Fibroblast of skin of left quadriceps (primary cell): ENCODE measurements at regions not wholly inside any gene's neighbourhood (a gene's known extent, or its start where the extent isn't known, plus 50 kb on each side); places are given as distances from the start of the nearest gene placed in this dataset.

Source experiments
- DNase-seq, 2 experiments: peaks; one replicate each; pipeline ENCODE4 v3.0.0-alpha.2; 2013; ENCODE audit warnings: low read depth in 2 of 2

DNA sequence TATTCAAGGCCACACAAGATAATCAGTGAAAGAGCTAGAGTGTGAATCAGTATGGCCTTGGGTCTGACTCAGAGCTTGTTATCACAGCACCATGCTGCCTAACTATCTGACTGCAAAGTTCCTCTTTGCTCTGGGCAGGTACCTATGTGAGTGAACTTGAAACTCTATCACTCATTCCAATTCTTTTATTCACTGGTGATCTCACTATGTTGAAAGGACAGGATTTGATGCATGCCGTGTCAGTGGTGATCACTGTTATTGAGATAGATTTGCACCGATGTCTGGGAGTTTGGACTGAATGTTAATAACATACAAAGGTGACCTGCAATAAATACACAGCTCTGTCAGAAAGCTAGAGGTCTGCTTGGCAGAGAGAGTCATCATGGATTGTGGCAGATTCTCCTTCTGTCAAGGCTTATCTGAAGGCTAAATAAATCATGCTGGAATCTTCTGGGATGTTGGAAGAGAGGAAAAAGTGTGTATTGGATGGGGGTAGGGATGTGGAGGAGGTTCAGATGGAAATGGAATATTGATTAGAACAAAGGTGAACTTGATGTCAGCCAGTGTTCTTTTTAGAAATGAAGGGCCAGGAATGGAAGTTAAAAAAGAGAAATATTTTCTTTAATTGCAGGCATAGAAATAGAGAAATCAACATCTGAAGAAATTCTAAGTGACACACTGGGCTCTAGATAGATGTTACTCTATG lies 91.8 kb upstream of the TNC start:
- no peak for DNase-seq

DNA sequence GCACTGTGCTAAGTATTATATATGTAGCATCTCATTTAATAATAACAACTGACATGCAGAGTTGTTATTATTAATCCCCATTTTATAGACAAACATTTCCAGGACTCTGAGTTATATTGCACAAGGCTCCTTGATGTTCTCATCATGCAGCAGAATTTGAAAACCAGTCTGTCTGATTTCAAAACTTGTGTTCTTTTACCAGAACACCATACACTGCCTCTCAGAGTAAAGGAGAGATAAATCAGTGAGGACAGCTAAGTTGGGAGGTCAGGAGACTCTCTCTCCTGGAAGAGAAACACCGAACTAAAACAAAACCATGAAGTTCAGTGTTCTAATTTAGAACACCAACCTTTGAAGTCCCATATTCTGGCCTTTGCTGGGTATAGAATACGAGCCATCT lies 92.7 kb upstream of the TNC start:
- DNase-seq, result no peak

- DNase-seq, result peak; percentile 82
Measured at GRCh38 chr9:115211413-115212124, 93.6 kb upstream of the TNC start.

DNA sequence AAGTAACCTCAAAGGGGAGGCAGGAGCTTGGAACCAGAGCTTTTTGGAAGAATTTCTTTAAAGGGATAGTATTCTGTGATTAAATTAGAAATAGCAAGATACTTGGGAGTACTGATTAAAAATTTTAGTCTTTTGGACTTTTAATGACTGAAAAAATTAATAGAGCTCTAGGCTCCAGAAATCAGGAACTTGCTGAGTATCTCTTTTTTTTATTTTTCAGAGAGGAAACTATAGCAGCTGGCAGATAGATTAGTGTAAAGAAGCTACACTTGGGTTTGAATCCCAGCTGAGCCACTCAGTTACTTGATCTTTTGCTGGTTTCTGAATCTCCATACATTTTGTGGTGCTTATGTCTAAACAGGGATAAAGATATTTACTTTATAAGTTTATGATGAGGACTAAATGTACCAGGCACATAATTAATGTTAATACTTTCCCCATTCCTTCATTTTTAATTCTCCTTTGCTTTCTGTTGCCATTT lies 94.2 kb upstream of the TNC start:
- no peak for DNase-seq

- DNase-seq, result no peak
Measured at GRCh38 chr9:115212832-115213231, 94.9 kb upstream of the TNC start.

DNA sequence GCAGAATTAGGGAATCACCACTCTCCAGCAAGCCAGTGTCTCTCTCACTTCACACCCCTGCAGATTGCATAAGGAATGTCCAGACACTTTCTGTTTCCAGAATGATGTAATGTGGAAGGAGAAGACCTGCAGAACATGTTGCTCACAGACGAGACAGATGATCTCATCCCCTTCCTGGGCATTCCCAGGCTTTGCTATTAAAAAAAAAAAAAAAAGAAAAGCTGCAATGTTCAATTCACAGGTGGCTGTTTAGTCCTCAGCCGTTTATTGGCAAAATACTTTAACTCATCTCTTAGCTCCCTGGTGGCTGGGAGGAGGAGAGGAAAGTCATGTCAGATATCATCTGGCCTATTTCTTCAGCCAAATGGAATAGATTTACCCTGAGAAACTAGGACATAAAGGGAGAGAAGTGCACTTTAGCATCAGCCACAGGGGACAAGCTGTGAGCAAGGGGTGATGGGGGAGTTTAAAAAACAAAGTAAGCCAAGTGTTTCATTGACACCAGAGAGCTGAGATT lies 95.9 kb upstream of the TNC start:
- peak; percentile 82 to 84 for DNase-seq

- DNase-seq, result no peak
Measured at GRCh38 chr9:115216873-115217272, 98.9 kb upstream of the TNC start.

DNA sequence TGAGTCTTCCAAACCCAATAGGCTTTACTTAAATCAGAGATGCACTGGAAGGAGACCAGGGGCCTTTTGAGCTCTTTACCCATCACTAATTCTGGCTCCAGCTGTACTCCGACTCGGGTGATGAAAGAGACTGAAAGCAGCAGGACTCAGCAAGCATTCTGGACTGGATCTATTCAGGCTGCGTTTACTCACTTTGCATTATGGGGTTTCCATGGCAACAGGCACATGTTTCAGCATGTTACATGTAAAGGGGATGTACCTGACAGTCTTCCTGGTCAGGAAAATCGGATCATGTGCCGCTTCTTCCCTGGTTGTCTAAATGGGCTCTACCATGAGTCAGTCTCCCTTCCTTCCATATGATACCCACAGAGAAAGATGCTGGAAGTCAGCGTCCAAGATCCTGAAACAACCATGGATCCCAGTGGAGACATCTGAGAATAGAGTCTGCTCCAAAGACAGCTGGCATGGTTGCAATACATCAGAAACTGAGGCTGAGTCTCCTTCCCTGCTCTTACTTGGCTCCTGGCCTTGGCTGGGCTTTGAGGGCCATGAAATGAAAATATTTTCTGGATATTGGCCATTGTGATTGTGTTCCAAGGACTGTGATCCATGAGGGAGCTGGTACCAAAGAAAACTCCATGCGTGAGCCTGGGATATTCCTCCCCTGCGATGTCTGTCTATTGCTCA lies 102.5 kb upstream of the TNC start:
- peak; percentile 50 to 53 for DNase-seq

- DNase-seq, result no peak
Measured at GRCh38 chr9:115223471-115223870, 105.5 kb upstream of the TNC start.

GRCh38 chr9:115225459-115226116 lies 107.6 kb upstream of the TNC start:
- no peak for DNase-seq

GRCh38 chr9:115226152-115226551 lies 108.2 kb upstream of the TNC start:
- DNase-seq, result no peak

DNA sequence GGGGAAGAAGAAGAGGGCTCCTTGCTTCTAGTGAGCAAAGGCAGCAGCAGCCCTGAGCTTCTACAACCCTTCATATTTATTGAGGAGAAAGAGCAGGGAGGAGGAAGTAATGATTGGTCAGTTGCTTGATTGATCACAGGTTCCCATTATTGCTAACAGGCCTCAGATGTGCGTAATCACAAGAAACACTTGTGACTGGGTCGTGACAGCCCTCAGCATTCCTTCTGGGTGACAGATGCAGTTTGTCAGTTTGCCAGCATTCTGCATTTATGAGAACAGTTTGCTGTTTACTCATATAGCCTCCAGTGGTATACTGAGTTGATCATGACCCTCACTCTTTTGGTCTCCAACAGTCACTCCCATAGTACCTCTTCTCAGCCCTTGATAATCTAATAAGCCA lies 111.5 kb upstream of the TNC start:
- DNase-seq, result no peak

DNA sequence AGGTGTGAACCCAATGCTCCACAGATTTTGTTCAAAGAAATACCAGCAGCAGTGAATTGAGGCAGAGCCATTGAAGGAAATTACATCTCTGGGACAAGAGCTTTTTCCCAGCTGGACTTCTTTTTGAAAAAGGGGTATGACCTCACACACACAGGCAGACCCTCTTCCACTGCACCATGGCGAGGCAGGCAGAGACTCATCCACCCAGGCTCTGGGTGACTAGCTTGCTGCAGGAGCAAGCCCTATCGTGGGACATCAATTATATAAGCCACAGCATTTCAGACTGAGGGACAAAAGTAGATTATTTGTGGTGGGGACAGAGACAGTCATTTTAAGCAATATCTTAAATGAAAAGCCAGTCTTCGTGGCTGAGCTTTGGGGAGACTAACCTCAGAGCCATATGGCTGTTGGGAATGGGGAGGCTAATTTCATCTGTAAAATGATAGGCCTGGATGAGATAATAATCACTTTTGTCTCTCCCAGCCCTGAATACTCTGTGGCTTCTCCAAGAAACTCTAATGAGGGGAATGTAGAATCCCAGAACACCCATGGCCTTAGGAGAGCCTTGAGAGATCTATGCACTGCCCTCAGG lies 113.1 kb upstream of the TNC start:
- no peak for DNase-seq

DNA sequence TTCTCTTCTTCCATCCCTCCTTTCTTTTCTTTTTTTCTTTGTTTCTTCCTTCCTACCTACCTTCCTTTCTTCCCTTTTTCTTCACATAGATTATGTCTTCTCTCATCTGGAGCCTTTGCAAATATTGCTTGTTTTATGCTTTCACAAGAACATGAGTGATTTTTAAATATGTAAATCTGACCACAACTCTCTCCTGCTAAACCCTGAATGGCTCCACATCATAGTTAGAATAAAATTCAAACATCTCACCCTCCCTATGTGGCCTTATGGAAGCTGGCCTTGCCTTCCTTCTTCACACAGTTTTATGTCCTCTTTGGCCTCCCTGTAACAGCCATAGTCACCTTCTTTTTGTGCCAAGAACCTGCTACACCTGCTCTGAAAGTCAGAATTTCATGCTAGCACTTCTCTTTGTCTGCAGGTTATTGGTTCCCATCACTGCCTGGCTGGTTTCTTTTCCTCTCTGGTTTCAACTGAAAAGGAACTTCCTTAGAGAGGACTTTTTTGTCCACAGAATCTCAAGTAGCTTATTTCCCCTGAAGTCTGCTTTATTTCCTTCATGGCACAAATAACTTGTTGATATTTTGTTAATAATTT lies 114.3 kb upstream of the TNC start:
- no peak for DNase-seq

- no peak for DNase-seq
Measured at GRCh38 chr9:115234094-115234493, 116.1 kb upstream of the TNC start.

DNA sequence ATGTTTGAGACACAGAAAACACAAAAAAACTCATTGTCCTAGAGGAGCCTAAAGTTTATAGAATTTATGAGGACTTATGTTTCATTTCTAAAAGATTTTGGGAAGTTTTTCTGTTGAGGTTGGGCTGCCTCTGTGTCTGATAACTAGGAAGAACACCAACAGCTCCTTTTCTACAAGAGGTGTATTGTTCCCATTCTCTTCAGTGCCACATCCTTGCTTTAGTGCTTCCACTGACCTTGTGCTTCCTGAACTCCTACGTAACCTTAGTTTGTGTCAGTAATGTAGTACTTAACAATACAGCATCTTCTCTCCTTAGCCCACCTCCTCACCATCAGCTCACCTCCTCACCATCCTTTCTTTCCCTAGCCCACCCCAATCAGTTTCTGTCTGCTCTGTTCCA lies 117.3 kb upstream of the TNC start:
- no peak for DNase-seq

DNA sequence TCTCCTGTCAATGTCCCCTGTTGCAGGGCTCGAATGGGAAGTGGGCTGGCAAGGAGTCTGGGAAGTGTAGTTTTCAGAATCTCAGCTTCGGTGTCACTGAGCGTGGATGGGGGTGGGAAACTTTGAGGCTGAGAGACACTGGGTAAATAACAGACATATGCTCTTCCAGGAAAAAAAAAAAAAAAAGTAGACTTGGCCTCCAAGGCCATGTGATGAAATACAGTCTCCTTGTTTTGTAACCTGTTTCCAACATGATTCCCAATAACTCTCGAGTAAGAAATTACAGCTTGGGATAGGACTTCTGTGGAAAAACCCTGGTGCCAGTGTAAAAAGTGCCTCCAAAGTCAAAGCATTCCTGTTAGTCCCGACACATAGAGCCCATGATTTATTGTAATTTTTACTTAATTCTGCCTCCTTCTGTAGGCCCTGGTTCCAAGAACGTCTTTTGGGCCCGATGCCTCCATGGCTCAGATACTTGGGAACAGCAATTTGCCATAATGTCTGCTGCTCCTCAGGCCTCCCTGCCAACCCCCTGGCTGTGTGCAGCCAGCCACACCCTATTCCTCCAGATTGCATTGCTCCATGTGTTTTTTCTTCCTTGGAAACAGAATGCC lies 119.5 kb upstream of the TNC start:
- DNase-seq, result no peak

GRCh38 chr9:115240676-115241075 lies 122.7 kb upstream of the TNC start:
- DNase-seq, result no peak

DNA sequence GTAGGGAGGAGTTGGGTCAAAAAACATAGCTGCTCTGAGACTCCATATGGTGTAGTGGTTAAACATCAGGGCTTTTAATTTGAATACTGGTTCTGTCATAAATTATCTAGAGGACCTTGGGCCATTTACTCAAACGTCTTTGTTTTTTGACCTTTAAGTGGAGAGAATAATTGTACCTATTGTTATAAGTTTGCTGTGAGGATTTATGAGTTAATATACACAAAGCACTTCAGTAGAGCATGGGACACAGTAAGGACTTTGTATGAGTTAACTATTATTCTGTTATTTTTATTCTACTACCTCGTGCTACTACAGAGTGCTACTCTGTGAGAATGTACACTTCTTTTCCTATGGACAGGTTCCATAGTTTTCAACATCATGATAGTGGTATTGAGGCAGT lies 123.7 kb upstream of the TNC start:
- no peak for DNase-seq

GRCh38 chr9:115249488-115249887 lies 131.5 kb upstream of the TNC start:
- DNase-seq, result no peak

GRCh38 chr9:115250621-115251032 lies 132.7 kb upstream of the TNC start:
- peak; percentile 79 to 81 for DNase-seq
